ENCODE measurements at regions not wholly inside any gene's neighbourhood (a gene's known extent, or its start where the extent isn't known, plus 50 kb on each side); places are given as distances from the start of the nearest gene placed in this dataset.

DNA sequence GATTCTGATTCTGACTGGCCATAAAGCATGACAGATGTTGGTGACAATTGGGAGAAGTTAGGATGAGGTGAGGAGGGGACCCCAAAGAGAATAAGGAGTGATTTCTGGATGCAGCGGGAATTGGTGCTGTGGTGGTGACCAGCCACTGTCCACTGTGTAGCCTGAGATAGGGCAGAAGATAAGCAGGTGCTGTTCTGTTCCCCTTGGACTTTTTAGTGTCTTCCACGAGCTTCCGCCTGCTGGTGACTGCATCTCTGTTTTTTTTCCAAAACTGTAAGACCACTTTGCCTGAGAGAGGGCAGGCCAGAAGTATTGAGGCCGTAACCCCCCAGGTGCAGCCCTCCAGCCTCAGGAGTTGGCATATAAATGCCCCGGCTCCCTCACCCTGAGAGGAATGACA is 161.2 kb upstream of the MYL2 start:
- no peaks in the 10 kb centered on the region for H3K4me1 ChIP-seq (ENCODE audit: control insufficient read depth in 3 of 3, insufficient read depth in 2 of 3, low read depth in 1 of 3, low read length in 2 of 3)
- H3K9me3 ChIP-seq (ENCODE audit: control insufficient read depth in 2 of 2, insufficient read depth in 1 of 2, low read depth in 1 of 2, low read length in 1 of 2), result no peaks in the 10 kb centered on the region
- FAIRE-seq (no peak), DNase-seq (no peak)
- no peak overlapping the region for H3K27ac ChIP-seq (ENCODE audit: low read depth in 1 of 3, low read length in 2 of 3)
- peaks cover 3 to 10% (median 5%) of the 10 kb centered on the region in 3 donors for H3K27me3 ChIP-seq (ENCODE audit: control insufficient read depth in 3 of 3, insufficient read depth in 3 of 3, low read length in 3 of 3)
- WGBS, 3 donors, result 79 to 84% (median 84%) methylated on average over 5 of the region's 5 CpGs
- no peak overlapping the region for H3K4me3 ChIP-seq (ENCODE audit: low read depth in 1 of 3, low read length in 3 of 3)
- H3K36me3 ChIP-seq (ENCODE audit: control insufficient read depth in 3 of 3, insufficient read depth in 2 of 3, low read depth in 1 of 3, low read length in 3 of 3), result no peaks in the 10 kb centered on the region

DNA sequence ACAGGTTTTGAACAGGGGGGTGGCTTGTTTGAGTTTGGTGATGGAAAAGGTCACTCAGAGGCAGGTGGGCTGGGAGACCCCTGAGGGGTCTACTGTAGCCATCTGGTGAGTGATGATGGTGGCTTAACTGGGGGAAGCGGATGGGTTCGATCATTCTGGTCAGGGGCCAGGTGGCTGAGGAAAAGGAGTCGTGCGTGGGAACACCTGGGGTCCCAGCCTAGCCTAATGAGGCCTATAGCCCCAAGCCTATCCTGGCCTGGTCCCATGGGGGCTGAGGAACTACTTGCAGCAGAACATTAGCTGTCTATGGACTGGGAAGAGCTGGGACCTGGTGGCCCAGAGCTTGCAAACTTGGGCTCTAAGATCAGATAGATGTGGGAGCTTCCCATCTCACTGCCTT is 158.4 kb upstream of the MYL2 start:
- H3K27me3 ChIP-seq (ENCODE audit: control insufficient read depth in 3 of 3, insufficient read depth in 3 of 3, low read length in 3 of 3), result peaks cover 3 to 13% (median 5%) of the 10 kb centered on the region in 3 donors
- H3K27ac ChIP-seq (ENCODE audit: low read depth in 1 of 3, low read length in 2 of 3), result no peak overlapping the region
- H3K4me1 ChIP-seq (ENCODE audit: control insufficient read depth in 3 of 3, insufficient read depth in 2 of 3, low read depth in 1 of 3, low read length in 2 of 3), result no peaks in the 10 kb centered on the region
- no peaks in the 10 kb centered on the region for H3K9me3 ChIP-seq (ENCODE audit: control insufficient read depth in 2 of 2, insufficient read depth in 1 of 2, low read depth in 1 of 2, low read length in 1 of 2)
- H3K4me3 ChIP-seq (ENCODE audit: low read depth in 1 of 3, low read length in 3 of 3), result no peak overlapping the region
- DNase-seq (no peak), FAIRE-seq (no peak)
- WGBS, 3 donors, result 89 to 96% (median 92%) methylated on average over 4 of the region's 4 CpGs
- no peaks in the 10 kb centered on the region for H3K36me3 ChIP-seq (ENCODE audit: control insufficient read depth in 3 of 3, insufficient read depth in 2 of 3, low read depth in 1 of 3, low read length in 3 of 3)

DNA sequence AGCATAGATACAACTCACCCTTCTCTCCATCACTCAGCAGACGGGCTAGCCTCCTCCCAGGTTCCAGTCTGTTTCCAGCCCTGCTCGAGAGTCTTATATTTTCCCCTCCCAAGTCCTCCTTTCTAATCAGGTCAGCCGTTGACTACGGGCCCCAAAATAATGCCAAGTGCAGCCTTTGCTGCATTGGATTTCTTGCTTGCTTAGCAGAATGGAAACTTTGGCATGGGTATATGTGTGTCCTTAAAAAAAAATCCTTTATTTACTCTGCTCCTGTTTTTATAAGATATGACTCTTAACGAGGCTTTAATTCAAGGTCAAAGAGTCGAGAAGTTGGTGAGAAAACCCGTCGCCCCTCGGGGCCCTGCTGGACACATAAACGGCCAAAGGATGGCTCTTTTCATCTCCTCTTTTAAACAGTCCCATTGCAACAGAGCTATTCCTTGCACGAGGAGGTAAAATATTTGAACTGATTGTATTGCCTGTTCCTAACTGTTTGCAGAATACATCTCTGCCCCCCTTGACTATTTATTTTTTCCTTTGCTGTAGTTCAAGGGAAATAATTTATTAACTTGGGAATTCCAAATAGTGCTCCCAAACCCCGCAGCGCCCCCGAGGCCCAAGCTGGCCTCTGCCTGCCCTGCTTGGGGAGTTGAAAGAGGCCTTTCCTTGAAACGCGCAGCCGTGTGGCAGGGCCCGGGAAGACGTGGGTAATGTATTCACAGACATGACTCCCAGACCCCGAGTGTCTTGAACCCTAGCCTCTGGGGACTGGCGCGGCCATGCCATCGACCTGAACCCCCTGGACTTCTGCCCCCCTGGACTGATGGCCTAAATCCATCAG is 156.5 kb upstream of the MYL2 start:
- no peaks in the 10 kb centered on the region for H3K36me3 ChIP-seq (ENCODE audit: control insufficient read depth in 3 of 3, insufficient read depth in 2 of 3, low read depth in 1 of 3, low read length in 3 of 3)
- no peak overlapping the region for H3K4me3 ChIP-seq (ENCODE audit: low read depth in 1 of 3, low read length in 3 of 3)
- H3K4me1 ChIP-seq (ENCODE audit: control insufficient read depth in 3 of 3, insufficient read depth in 2 of 3, low read depth in 1 of 3, low read length in 2 of 3), result no peaks in the 10 kb centered on the region
- H3K27ac ChIP-seq (ENCODE audit: low read depth in 1 of 3, low read length in 2 of 3), result no peak overlapping the region
- no peaks in the 10 kb centered on the region for H3K9me3 ChIP-seq (ENCODE audit: control insufficient read depth in 2 of 2, insufficient read depth in 1 of 2, low read depth in 1 of 2, low read length in 1 of 2)
- no peak for FAIRE-seq
- no peak for DNase-seq
- WGBS, 3 donors, result 19 to 46% (median 34%) methylated on average over 23 of the region's 23 CpGs
- peaks cover 0 to 13% (median 3%) of the 10 kb centered on the region in 3 donors for H3K27me3 ChIP-seq (ENCODE audit: control insufficient read depth in 3 of 3, insufficient read depth in 3 of 3, low read length in 3 of 3)

DNA sequence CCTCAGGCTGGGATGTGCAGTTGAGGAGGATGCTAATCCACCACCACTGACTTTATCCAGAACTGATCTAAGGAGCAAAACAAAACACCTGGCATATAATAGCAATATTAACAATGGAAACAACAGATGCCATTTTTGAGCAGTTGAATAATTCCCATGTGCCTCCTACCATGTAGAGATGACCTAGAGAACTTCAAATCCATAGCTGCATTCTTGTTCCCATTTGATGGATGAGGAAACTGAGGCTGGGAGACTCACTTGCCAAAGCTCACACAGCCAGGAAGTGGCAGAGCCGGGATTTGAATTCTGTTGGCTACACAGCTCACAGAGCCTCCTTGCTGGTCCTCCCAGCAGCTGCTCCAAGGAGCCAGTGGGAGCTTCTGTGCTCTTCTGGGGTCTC is 155.8 kb upstream of the MYL2 start:
- Histone ChIP-seq H3K4me3 (ENCODE audit: low read depth in 1 of 3, low read length in 3 of 3) (no peak overlapping the region), H3K9me3 (ENCODE audit: control insufficient read depth in 2 of 2, insufficient read depth in 1 of 2, low read depth in 1 of 2, low read length in 1 of 2) (no peaks in the 10 kb centered on the region), H3K27ac (ENCODE audit: low read depth in 1 of 3, low read length in 2 of 3) (no peak overlapping the region), H3K36me3 (ENCODE audit: control insufficient read depth in 3 of 3, insufficient read depth in 2 of 3, low read depth in 1 of 3, low read length in 3 of 3) (no peaks in the 10 kb centered on the region), H3K4me1 (ENCODE audit: control insufficient read depth in 3 of 3, insufficient read depth in 2 of 3, low read depth in 1 of 3, low read length in 2 of 3) (no peaks in the 10 kb centered on the region), H3K27me3 (ENCODE audit: control insufficient read depth in 3 of 3, insufficient read depth in 3 of 3, low read length in 3 of 3) (peaks cover 0 to 13% (median 0%) of the 10 kb centered on the region in 3 donors)
- DNase-seq (no peak), FAIRE-seq (no peak)
- 53 to 62% (median 56%) methylated on average over 1 of the region's 1 CpG for WGBS, 3 donors

DNA sequence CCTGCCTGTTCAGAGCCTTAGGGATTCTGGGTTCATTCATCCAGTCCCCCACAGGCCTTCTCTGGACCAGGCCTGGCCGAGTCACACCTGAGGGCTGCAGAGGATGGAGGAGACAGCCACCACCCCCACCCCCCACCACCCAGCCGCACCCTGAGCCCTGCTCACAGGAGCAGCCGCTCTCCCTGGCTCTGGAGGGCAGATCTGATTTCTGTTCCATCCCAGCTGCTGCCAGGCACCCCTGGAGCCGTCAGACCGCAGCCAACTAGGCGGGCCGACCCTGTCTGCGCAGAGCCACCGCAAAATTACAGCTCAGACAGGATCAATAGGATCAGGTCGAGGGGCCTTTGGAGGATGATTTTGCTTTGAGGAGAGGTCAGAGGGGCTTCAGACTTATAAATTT is 154.6 kb upstream of the MYL2 start:
- Histone ChIP-seq H3K36me3 (ENCODE audit: control insufficient read depth in 3 of 3, insufficient read depth in 2 of 3, low read depth in 1 of 3, low read length in 3 of 3) (no peaks in the 10 kb centered on the region), H3K27ac (ENCODE audit: low read depth in 1 of 3, low read length in 2 of 3) (no peak overlapping the region), H3K4me1 (ENCODE audit: control insufficient read depth in 3 of 3, insufficient read depth in 2 of 3, low read depth in 1 of 3, low read length in 2 of 3) (no peaks in the 10 kb centered on the region), H3K9me3 (ENCODE audit: control insufficient read depth in 2 of 2, insufficient read depth in 1 of 2, low read depth in 1 of 2, low read length in 1 of 2) (no peaks in the 10 kb centered on the region), H3K27me3 (ENCODE audit: control insufficient read depth in 3 of 3, insufficient read depth in 3 of 3, low read length in 3 of 3) (peaks cover 0 to 13% (median 0%) of the 10 kb centered on the region in 3 donors), H3K4me3 (ENCODE audit: low read depth in 1 of 3, low read length in 3 of 3) (no peak overlapping the region)
- FAIRE-seq (no peak), DNase-seq (no peak)
- 83 to 85% (median 83%) methylated on average over 10 of the region's 10 CpGs for WGBS, 3 donors

DNA sequence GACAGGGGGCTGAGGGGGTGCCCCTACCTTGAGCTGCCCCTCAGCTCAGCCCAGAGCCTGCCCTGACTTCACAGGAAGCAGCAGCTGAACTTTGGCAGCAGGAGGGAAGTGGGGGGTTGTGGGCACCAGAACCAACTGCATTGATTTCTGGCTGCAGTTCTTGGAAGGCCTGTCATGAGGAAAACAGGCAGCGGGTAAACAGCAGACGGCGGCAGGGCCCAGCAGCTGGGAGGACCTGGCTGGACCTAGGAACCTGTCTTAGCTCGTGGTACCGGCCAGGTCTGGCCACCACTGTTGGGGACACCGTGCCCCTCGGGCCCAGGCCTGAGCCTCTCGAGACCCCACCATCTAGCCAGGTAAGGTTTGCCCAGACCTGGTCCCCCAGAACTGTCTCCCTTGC is 154.2 kb upstream of the MYL2 start:
- Histone ChIP-seq H3K4me1 (ENCODE audit: control insufficient read depth in 3 of 3, insufficient read depth in 2 of 3, low read depth in 1 of 3, low read length in 2 of 3) (no peaks in the 10 kb centered on the region), H3K4me3 (ENCODE audit: low read depth in 1 of 3, low read length in 3 of 3) (no peak overlapping the region), H3K9me3 (ENCODE audit: control insufficient read depth in 2 of 2, insufficient read depth in 1 of 2, low read depth in 1 of 2, low read length in 1 of 2) (no peaks in the 10 kb centered on the region), H3K27ac (ENCODE audit: low read depth in 1 of 3, low read length in 2 of 3) (no peak overlapping the region), H3K27me3 (ENCODE audit: control insufficient read depth in 3 of 3, insufficient read depth in 3 of 3, low read length in 3 of 3) (peaks cover 0 to 13% (median 0%) of the 10 kb centered on the region in 3 donors), H3K36me3 (ENCODE audit: control insufficient read depth in 3 of 3, insufficient read depth in 2 of 3, low read depth in 1 of 3, low read length in 3 of 3) (no peaks in the 10 kb centered on the region)
- WGBS, 3 donors, result 56 to 74% (median 65%) methylated on average over 7 to 8 of the region's 8 CpGs
- no peak for DNase-seq
- no peak for FAIRE-seq

DNA sequence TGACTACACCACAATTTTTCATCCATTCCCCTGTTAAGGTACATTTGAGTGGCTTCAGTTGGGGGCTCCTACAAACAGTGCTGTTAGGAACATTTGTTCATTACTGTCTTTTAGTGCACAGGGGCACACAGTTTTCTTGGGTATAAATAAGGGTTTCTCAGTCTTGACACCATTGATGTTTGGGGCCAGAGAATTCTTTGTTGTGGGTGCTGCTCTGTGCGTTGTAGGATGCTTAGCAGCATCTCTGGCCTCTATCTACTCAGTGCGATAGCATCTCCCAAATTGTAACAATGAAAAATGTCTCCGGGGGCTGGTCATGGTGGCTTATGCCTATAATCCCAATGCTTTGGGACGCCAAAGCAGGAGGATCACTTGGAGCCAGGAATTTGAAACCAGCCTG is 153.0 kb upstream of the MYL2 start:
- no peak for DNase-seq
- H3K27me3 ChIP-seq (ENCODE audit: control insufficient read depth in 3 of 3, insufficient read depth in 3 of 3, low read length in 3 of 3), result peaks cover 0 to 13% (median 0%) of the 10 kb centered on the region in 3 donors
- no peaks in the 10 kb centered on the region for H3K4me1 ChIP-seq (ENCODE audit: control insufficient read depth in 3 of 3, insufficient read depth in 2 of 3, low read depth in 1 of 3, low read length in 2 of 3)
- WGBS, 3 donors, result 82 to 88% (median 86%) methylated on average over 4 of the region's 4 CpGs
- no peak for FAIRE-seq
- no peaks in the 10 kb centered on the region for H3K9me3 ChIP-seq (ENCODE audit: control insufficient read depth in 2 of 2, insufficient read depth in 1 of 2, low read depth in 1 of 2, low read length in 1 of 2)
- no peaks in the 10 kb centered on the region for H3K36me3 ChIP-seq (ENCODE audit: control insufficient read depth in 3 of 3, insufficient read depth in 2 of 3, low read depth in 1 of 3, low read length in 3 of 3)
- H3K4me3 ChIP-seq (ENCODE audit: low read depth in 1 of 3, low read length in 3 of 3), result no peak overlapping the region
- no peak overlapping the region for H3K27ac ChIP-seq (ENCODE audit: low read depth in 1 of 3, low read length in 2 of 3)

DNA sequence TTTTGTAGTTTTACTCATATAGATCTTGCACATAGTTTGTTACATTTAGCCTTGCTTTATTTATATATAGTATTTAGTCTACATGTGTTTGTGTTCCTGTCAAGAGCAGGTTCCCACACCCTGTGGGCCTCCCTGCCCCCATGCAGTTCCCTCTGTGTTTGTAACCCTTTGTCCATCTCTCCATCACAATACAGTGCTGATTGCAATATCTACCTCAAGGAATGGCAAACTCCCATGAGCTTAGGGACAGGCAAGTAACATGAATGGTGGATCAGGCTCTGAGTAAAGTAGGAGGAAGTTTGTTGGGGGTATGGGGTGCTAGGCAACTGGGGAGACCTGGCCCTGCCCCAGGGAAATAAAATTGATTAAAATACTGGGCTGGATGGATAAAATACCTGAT is 151.9 kb upstream of the MYL2 start:
- FAIRE-seq (no peak), DNase-seq (no peak)
- H3K27me3 ChIP-seq (ENCODE audit: control insufficient read depth in 3 of 3, insufficient read depth in 3 of 3, low read length in 3 of 3), result peaks cover 0 to 8% (median 0%) of the 10 kb centered on the region in 3 donors
- no peak overlapping the region for H3K27ac ChIP-seq (ENCODE audit: low read depth in 1 of 3, low read length in 2 of 3)
- no peaks in the 10 kb centered on the region for H3K36me3 ChIP-seq (ENCODE audit: control insufficient read depth in 3 of 3, insufficient read depth in 2 of 3, low read depth in 1 of 3, low read length in 3 of 3)
- H3K4me1 ChIP-seq (ENCODE audit: control insufficient read depth in 3 of 3, insufficient read depth in 2 of 3, low read depth in 1 of 3, low read length in 2 of 3), result no peaks in the 10 kb centered on the region
- no peak overlapping the region for H3K4me3 ChIP-seq (ENCODE audit: low read depth in 1 of 3, low read length in 3 of 3)
- no peaks in the 10 kb centered on the region for H3K9me3 ChIP-seq (ENCODE audit: control insufficient read depth in 2 of 2, insufficient read depth in 1 of 2, low read depth in 1 of 2, low read length in 1 of 2)

DNA sequence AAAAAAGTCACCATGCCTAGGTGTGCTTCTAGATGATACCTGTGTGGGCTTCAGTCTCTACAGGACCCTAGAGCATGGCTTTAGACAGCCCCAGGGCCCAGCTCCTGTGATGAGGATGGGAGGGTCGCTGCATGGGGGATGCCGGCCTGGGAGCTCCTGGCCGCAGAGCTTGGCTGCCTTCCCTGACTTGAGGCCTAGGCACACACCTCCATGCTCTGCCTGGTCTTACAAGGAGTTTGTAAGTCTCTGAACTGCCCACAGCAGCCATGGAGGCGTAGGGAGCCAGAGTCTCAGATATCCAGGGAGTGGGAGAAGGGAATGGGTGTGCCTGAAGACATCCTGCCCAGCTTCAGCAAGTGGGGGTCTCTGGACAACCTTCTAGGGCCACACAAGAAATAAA is 149.5 kb upstream of the MYL2 start:
- WGBS, 3 donors, result 76 to 83% (median 81%) methylated on average over 4 of the region's 4 CpGs
- FAIRE-seq, result no peak
- no peaks in the 10 kb centered on the region for H3K4me1 ChIP-seq (ENCODE audit: control insufficient read depth in 3 of 3, insufficient read depth in 2 of 3, low read depth in 1 of 3, low read length in 2 of 3)

More for the DNA sequence above, 149.5 kb upstream of the MYL2 start:
- no peak for DNase-seq
- H3K27ac ChIP-seq (ENCODE audit: low read depth in 1 of 3, low read length in 2 of 3), result no peak overlapping the region
- no peaks in the 10 kb centered on the region for H3K9me3 ChIP-seq (ENCODE audit: control insufficient read depth in 2 of 2, insufficient read depth in 1 of 2, low read depth in 1 of 2, low read length in 1 of 2)
- no peaks in the 10 kb centered on the region for H3K27me3 ChIP-seq (ENCODE audit: control insufficient read depth in 3 of 3, insufficient read depth in 3 of 3, low read length in 3 of 3)
- H3K4me3 ChIP-seq (ENCODE audit: low read depth in 1 of 3, low read length in 3 of 3), result no peak overlapping the region
- no peaks in the 10 kb centered on the region for H3K36me3 ChIP-seq (ENCODE audit: control insufficient read depth in 3 of 3, insufficient read depth in 2 of 3, low read depth in 1 of 3, low read length in 3 of 3)

All from small intestine (tissue), 7 donors.